ENCODE measurements at regions not wholly inside any gene's neighbourhood (a gene's known extent, or its start where the extent isn't known, plus 50 kb on each side); places are given as distances from the start of the nearest gene placed in this dataset.

DNA sequence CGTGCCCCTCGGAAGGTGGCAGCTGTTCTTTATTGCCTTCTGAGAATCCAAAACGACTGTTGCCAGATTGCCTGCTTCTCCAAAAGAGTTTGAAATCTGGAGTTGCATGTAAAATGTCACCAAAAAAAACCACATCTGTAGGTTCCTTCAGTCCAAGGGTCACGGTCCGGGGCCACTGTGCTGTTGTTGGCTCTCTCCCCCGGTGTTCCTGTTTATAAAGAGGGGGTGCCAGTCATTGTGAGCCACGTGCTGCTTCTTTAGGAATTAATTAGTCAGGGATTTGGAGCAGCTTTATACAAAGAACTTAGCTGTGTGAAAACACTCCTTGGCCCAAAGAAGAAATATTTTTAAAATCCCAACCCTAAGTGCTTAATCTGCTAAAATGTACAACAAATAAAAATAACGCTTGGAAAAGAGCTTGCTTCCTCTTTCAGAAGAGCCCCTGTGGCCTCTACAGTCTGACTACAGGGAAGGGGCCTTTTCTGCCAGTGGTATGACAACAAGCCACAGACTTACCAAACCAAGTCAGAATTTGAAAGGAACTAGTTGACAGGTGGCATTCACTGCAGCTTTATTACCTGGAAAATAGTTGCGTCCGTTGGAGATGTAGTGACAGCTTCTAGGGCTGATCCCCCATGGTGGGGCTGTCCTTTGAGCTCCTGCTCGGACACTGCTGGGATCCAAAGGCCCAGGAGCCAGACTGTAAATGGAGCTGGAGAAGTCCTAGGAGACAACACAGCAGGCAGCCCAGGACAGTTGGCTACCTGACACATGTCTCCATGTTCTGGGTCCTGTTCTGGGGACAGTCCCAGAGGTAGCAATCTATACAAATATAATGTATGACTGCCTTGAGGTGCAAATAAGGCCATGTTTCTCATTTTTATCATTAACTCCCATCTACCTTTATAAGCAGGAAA lies 84.5 kb upstream of the SLC1A4 start:
- DNase-seq = no peak
- no peaks in the 10 kb centered on the region for H3K9me3 ChIP-seq (ENCODE audit: severe bottlenecking)
- no peak overlapping the region for H3K27ac ChIP-seq
- H3K4me3 ChIP-seq (ENCODE audit: low read depth, low read length) = no peak overlapping the region
- no peak for TF ChIP-seq CTCF (IDR thresholded peaks at IDR 0.05; ENCODE audit: low read depth, low read length)
- H3K36me3 ChIP-seq = no peaks in the 10 kb centered on the region
- H3K27me3 ChIP-seq (ENCODE audit: insufficient read depth, low read depth, severe bottlenecking) = no peaks in the 10 kb centered on the region

GRCh38 chr2:64905338-64906024 lies 83.7 kb upstream of the SLC1A4 start:
- no peak for TF ChIP-seq CTCF (IDR thresholded peaks at IDR 0.05; ENCODE audit: low read depth, low read length)
- Histone ChIP-seq H3K4me3 (ENCODE audit: low read depth, low read length) (no peak overlapping the region), H3K27me3 (ENCODE audit: insufficient read depth, low read depth, severe bottlenecking) (no peaks in the 10 kb centered on the region), H3K27ac (no peak overlapping the region), H3K9me3 (ENCODE audit: severe bottlenecking) (no peaks in the 10 kb centered on the region), H3K36me3 (no peaks in the 10 kb centered on the region)
- DNase-seq = no peak

GRCh38 chr2:64906853-64907536 lies 82.2 kb upstream of the SLC1A4 start:
- no peak for DNase-seq
- TF ChIP-seq CTCF (IDR thresholded peaks at IDR 0.05; ENCODE audit: low read depth, low read length) = no peak

DNA sequence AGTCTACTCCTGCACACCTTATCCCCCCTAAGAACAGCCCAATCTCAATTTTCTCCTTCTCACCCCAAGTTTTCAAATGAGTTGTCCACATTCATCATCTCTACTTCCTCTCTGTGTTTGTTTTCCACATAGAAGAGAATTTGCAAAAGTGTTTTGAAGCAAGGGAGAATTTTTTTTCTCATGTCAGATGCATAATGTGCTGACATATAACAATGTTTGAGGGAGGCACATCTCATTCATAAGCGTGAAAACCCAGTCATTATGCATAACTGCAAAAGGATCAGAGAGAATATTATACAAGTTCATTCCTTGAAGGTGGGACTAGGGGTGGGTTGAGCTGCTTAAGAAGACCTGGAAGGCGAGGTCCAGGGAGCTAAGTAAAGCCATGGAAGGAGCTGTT lies 80.8 kb upstream of the SLC1A4 start:
- no peak overlapping the region for H3K27ac ChIP-seq
- H3K36me3 ChIP-seq = no peaks in the 10 kb centered on the region
- H3K27me3 ChIP-seq (ENCODE audit: insufficient read depth, low read depth, severe bottlenecking) = no peaks in the 10 kb centered on the region
- no peaks in the 10 kb centered on the region for H3K9me3 ChIP-seq (ENCODE audit: severe bottlenecking)
- no peak for TF ChIP-seq CTCF (IDR thresholded peaks at IDR 0.05; ENCODE audit: low read depth, low read length)
- no peak for DNase-seq
- no peak overlapping the region for H3K4me3 ChIP-seq (ENCODE audit: low read depth, low read length)

More at GRCh38 chr2:64906853-64907536, 82.2 kb upstream of the SLC1A4 start:
- H3K27me3 ChIP-seq (ENCODE audit: insufficient read depth, low read depth, severe bottlenecking) = no peaks in the 10 kb centered on the region
- no peak overlapping the region for H3K27ac ChIP-seq
- no peaks in the 10 kb centered on the region for H3K9me3 ChIP-seq (ENCODE audit: severe bottlenecking)
- no peaks in the 10 kb centered on the region for H3K36me3 ChIP-seq
- no peak overlapping the region for H3K4me3 ChIP-seq (ENCODE audit: low read depth, low read length)

DNA sequence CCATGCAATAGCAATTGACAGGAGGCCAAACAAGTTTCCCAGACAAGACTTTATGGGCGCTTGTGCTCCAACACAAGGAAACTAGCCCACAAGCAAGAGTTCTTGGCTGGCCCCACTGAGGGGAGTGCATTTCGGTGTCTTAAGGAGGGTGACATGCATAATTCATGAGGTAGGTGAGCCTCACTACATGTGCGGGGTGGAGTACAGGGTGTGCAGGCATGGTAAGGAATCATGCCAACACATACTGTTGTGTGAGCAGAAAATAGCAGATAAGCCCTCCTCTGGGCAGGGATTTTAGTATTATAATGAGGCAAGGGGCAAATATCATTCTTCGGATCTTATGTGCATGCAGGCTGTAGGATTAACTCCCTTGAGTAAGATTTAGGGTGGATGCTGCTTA lies 78.7 kb upstream of the SLC1A4 start:
- H3K4me3 ChIP-seq (ENCODE audit: low read depth, low read length) = no peak overlapping the region
- no peaks in the 10 kb centered on the region for H3K27me3 ChIP-seq (ENCODE audit: insufficient read depth, low read depth, severe bottlenecking)
- H3K27ac ChIP-seq = no peak overlapping the region
- H3K36me3 ChIP-seq = no peaks in the 10 kb centered on the region
- no peak for DNase-seq
- no peak for TF ChIP-seq CTCF (IDR thresholded peaks at IDR 0.05; ENCODE audit: low read depth, low read length)
- H3K9me3 ChIP-seq (ENCODE audit: severe bottlenecking) = no peaks in the 10 kb centered on the region

Measured in WERI-Rb-1 (cell line).